Transverse colon (tissue), 4 donors: ENCODE measurements at regions not wholly inside any gene's neighbourhood (a gene's known extent, or its start where the extent isn't known, plus 50 kb on each side); places are given as distances from the start of the nearest gene placed in this dataset.

Experiments used
- CTCF ChIP-seq, 5 experiments: fragments of 200-600 bp in 3 of 5; fragments of 450-650 bp in 2 of 5; sonication (generic) in 3 of 5; IDR thresholded peaks; 1 replicate in 2 of 5; 2 replicates in 3 of 5; pipeline ENCODE4 v1.5.1; 2016 to 2017; ENCODE audit warnings: antibody characterized with exemption in 5 of 5, inconsistent platforms in 3 of 5, mild to moderate bottlenecking in 2 of 5, moderate library complexity in 1 of 5
- EP300 ChIP-seq: sonication (generic); formaldehyde crosslinking; IDR thresholded peaks from one replicate; pipeline ENCODE4 v1.6.1; 2017; ENCODE audit warnings: antibody characterized with exemption, low read depth
- POLR2A ChIP-seq: fragments of 450-650 bp; IDR thresholded peaks from one replicate; pipeline ENCODE4 v1.6.1; 2016; ENCODE audit warnings: antibody characterized with exemption, mild to moderate bottlenecking, moderate library complexity
- POLR2AphosphoS5 ChIP-seq, 3 donors: sonication (generic); formaldehyde crosslinking; IDR thresholded peaks; one replicate each; pipeline ENCODE4 v1.6.1; 2016; ENCODE audit warnings: antibody characterized with exemption in 3 of 3

GRCh38 chr11:21838427-21838826, 354.5 kb upstream of the ANO5 start:
- TF ChIP-seq POLR2AphosphoS5 (IDR thresholded peaks at IDR 0.05) (no peak), CTCF (IDR thresholded peaks at IDR 0.05) (no peak), EP300 (no peak), POLR2A (no peak)
